ENCODE measurements at regions not wholly inside any gene's neighbourhood (a gene's known extent, or its start where the extent isn't known, plus 50 kb on each side); places are given as distances from the start of the nearest gene placed in this dataset.

DNA sequence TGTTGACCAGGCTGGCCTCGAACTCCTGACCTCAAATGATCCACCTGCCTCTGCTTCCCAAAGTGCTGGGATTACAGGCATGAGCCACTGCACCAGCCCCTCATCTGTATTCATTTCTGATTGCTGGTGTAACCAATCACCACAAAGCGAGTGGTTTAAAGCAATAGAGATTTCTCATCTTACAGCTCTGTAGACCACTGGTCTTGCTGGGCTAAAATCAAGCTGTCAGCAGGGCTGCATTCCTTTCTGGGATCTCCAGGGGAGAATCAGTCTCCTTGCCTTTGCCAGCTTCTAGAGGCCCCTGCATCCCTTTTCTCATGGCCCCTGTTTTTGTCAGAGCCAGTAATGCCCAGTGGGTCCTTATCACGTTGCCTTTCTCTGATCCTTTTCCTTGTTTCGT is 49.9 kb upstream of the PMEPA1 start:
- no peak overlapping the region for H4K91ac ChIP-seq (replicated peaks; ENCODE audit: insufficient read length, low read length)
- no peak overlapping the region for H3K56ac ChIP-seq (replicated peaks; ENCODE audit: insufficient read length, low read depth, low read length)
- H4K8ac ChIP-seq (ENCODE audit: extremely low read depth, insufficient read depth, low read length) = no peak overlapping the region
- H3K4ac ChIP-seq (replicated peaks; ENCODE audit: insufficient read length, low read depth, low read length) = no peak overlapping the region
- no peaks in the 10 kb centered on the region for H3K4me1 ChIP-seq (replicated peaks in 1 of 4; ENCODE audit: control insufficient read depth in 3 of 4, insufficient read depth in 4 of 4, low read length in 3 of 4)
- H2AFZ ChIP-seq (ENCODE audit: low read length) = no peak overlapping the region
- H3K79me2 ChIP-seq (ENCODE audit: control insufficient read depth in 1 of 2, insufficient read depth in 2 of 2, low read length in 2 of 2) = no peaks in the 10 kb centered on the region
- no peaks in the 10 kb centered on the region for H3K27me3 ChIP-seq (replicated peaks in 1 of 4; ENCODE audit: control insufficient read depth in 3 of 4, extremely low read depth in 1 of 4, insufficient read depth in 3 of 4, low read length in 3 of 4)
- no peak overlapping the region for H2AK5ac ChIP-seq (ENCODE audit: low read depth, low read length)
- CTCF ChIA-PET (ENCODE audit: partially characterized antibody) = interaction anchor here (1.1 to 1.4 kb wide), 3 partner anchors 29 to 137 kb away, joined by 3 to 5 read pairs (median 4); no protein-coding TSS in a partner anchor
- no peaks in the 10 kb centered on the region for H3K79me1 ChIP-seq (ENCODE audit: low read depth, low read length)
- no peak overlapping the region for H2BK120ac ChIP-seq (replicated peaks; ENCODE audit: low read depth, low read length)
- no peak overlapping the region for H3K23ac ChIP-seq (ENCODE audit: insufficient read length)
- FAIRE-seq (no peak), DNase-seq (ENCODE audit: low read depth in 1 of 2, low spot score in 2 of 2) (no peak)
- no peak overlapping the region for H2BK5ac ChIP-seq (ENCODE audit: low read depth, low read length)
- POLR2A ChIA-PET (ENCODE audit: partially characterized antibody) = interaction anchor here (1.8 kb wide), 1 partner anchor 50 kb away, joined by 4 read pairs; the partner anchor contains the start of gene PMEPA1
- H4K5ac ChIP-seq (ENCODE audit: insufficient read length, low read depth, low read length) = no peak overlapping the region
- H3K36me3 ChIP-seq (ENCODE audit: control insufficient read depth in 2 of 4, insufficient read depth in 4 of 4, low read length in 3 of 4) = no peaks in the 10 kb centered on the region
- H3K4me3 ChIP-seq (ENCODE audit: extremely low read depth in 1 of 4, insufficient read depth in 2 of 4, low read depth in 3 of 4, low read length in 4 of 4) = no peak overlapping the region
- H3K4me2 ChIP-seq (ENCODE audit: insufficient read depth in 1 of 2, low read depth in 2 of 2, low read length in 2 of 2) = no peak overlapping the region
- WGBS, 2 experiments (ENCODE audit: extremely low coverage in 1 of 2, insufficient coverage in 1 of 2, insufficient read length in 1 of 2, insufficient replicate concordance in 2 of 2, low coverage in 1 of 2, low lambda C conversion rate in 2 of 2, missing lambda C conversion rate in 1 of 2) = 83% methylated on average over 4 of the region's 4 CpGs; no CpG with 5 or more reads in 1 of the 2 experiments
- no peaks in the 10 kb centered on the region for H4K20me1 ChIP-seq (replicated peaks in 1 of 2; ENCODE audit: control insufficient read depth in 1 of 2, insufficient read depth in 2 of 2, low read length in 2 of 2)
- no peak overlapping the region for H2BK12ac ChIP-seq (ENCODE audit: low read depth, low read length)
- H3K9me3 ChIP-seq (ENCODE audit: insufficient read depth in 2 of 2, low read depth in 1 of 2, low read length in 1 of 2) = peaks cover 0 to 4% of the 10 kb centered on the region in 2 experiments; a peak in 3 of 4 replicates
- no peak overlapping the region for H3K14ac ChIP-seq (ENCODE audit: insufficient read length)
- no peak overlapping the region for H2BK20ac ChIP-seq (ENCODE audit: low read length)
- no peak overlapping the region for H3K27ac ChIP-seq (ENCODE audit: low read depth, low read length)
- H3K23me2 ChIP-seq (ENCODE audit: low read depth, low read length) = no peaks in the 10 kb centered on the region
- H3K18ac ChIP-seq (ENCODE audit: extremely low read depth, low read length) = no peak overlapping the region
- H2BK15ac ChIP-seq (ENCODE audit: low read length) = no peak overlapping the region
- no peak overlapping the region for H3K9ac ChIP-seq (replicated peaks in 1 of 4; ENCODE audit: extremely low read depth in 1 of 4, low read depth in 3 of 4, low read length in 3 of 4)
- TF ChIP-seq RXRA (IDR thresholded peaks at IDR 0.05; ENCODE audit: insufficient read depth, low read depth, low read length) = no peak
- no peak for TF ChIP-seq ATF2 (IDR thresholded peaks at IDR 0.05; ENCODE audit: low read length)

Measured in H1 (cell line).